ENCODE measurements at regions not wholly inside any gene's neighbourhood (a gene's known extent, or its start where the extent isn't known, plus 50 kb on each side); places are given as distances from the start of the nearest gene placed in this dataset.

GRCh38 chr1:224504297-224505041, 69.9 kb upstream of the WDR26 start:
- DNase-seq (ENCODE audit: low read depth) = no peak

GRCh38 chr1:224505454-224506093, 71.0 kb upstream of the WDR26 start:
- no peak for DNase-seq (ENCODE audit: low read depth)

- peak; percentile 47 for DNase-seq (ENCODE audit: low read depth)
Observed at GRCh38 chr1:224506141-224506814, 71.7 kb upstream of the WDR26 start.

- no peak for DNase-seq (ENCODE audit: low read depth)
Observed at GRCh38 chr1:224507771-224508523, 73.3 kb upstream of the WDR26 start.

GRCh38 chr1:224509907-224510306, 75.3 kb upstream of the WDR26 start:
- DNase-seq (ENCODE audit: low read depth) = no peak

GRCh38 chr1:224510880-224511645, 76.5 kb upstream of the WDR26 start:
- no peak for DNase-seq (ENCODE audit: low read depth)

GRCh38 chr1:224512600-224513151, 78.1 kb upstream of the WDR26 start:
- DNase-seq (ENCODE audit: low read depth) = no peak

GRCh38 chr1:224513383-224513782, 78.8 kb upstream of the WDR26 start:
- no peak for DNase-seq (ENCODE audit: low read depth)

GRCh38 chr1:224513787-224514209, 79.2 kb upstream of the WDR26 start:
- peak; percentile 59 for DNase-seq (ENCODE audit: low read depth)

GRCh38 chr1:224517171-224517570, 82.6 kb upstream of the WDR26 start:
- no peak for DNase-seq (ENCODE audit: low read depth)

GRCh38 chr1:224518528-224518927, 83.9 kb upstream of the WDR26 start:
- DNase-seq (ENCODE audit: low read depth) = no peak

GRCh38 chr1:224519874-224520273, 85.3 kb upstream of the WDR26 start:
- DNase-seq (ENCODE audit: low read depth) = no peak

GRCh38 chr1:224520808-224521207, 86.2 kb upstream of the WDR26 start:
- DNase-seq (ENCODE audit: low read depth) = no peak

GRCh38 chr1:224521904-224522734, 87.5 kb upstream of the WDR26 start:
- no peak for DNase-seq (ENCODE audit: low read depth)

- no peak for DNase-seq (ENCODE audit: low read depth)
Observed at GRCh38 chr1:224523676-224524075, 89.1 kb upstream of the WDR26 start.

- no peak for DNase-seq (ENCODE audit: low read depth)
Observed at GRCh38 chr1:224524679-224525078, 90.1 kb upstream of the WDR26 start.

GRCh38 chr1:224525411-224526040, 90.6 kb upstream of the CNIH3 start:
- DNase-seq (ENCODE audit: low read depth) = no peak

GRCh38 chr1:224526771-224527170, 89.3 kb upstream of the CNIH3 start:
- DNase-seq (ENCODE audit: low read depth) = no peak

GRCh38 chr1:224528900-224529299, 87.2 kb upstream of the CNIH3 start:
- peak; percentile 63 for DNase-seq (ENCODE audit: low read depth)

GRCh38 chr1:224529844-224530243, 86.3 kb upstream of the CNIH3 start:
- no peak for DNase-seq (ENCODE audit: low read depth)
